ENCODE measurements at regions not wholly inside any gene's neighbourhood (a gene's known extent, or its start where the extent isn't known, plus 50 kb on each side); places are given as distances from the start of the nearest gene placed in this dataset.

DNA sequence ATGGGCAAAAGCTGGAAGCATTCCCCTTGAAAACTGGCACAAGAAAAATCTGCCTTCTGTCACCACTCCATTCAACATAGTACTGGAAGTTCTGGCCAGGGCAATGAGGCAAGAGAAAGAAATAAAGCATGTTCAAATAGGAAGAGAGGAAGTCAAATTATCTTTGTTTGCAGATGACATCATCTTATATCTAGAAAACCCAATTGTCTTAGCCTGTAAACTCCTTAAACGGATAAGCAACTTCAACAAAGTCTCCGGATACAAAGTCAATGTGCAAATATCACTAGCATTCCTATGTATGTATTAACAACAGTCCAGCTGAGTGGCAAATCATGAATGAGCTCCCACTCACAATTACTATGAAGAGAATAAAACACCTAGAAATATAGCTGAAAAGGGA, 1579.3 kb downstream of the SUCLG1 start:
- TF ChIP-seq, protein P1, sequence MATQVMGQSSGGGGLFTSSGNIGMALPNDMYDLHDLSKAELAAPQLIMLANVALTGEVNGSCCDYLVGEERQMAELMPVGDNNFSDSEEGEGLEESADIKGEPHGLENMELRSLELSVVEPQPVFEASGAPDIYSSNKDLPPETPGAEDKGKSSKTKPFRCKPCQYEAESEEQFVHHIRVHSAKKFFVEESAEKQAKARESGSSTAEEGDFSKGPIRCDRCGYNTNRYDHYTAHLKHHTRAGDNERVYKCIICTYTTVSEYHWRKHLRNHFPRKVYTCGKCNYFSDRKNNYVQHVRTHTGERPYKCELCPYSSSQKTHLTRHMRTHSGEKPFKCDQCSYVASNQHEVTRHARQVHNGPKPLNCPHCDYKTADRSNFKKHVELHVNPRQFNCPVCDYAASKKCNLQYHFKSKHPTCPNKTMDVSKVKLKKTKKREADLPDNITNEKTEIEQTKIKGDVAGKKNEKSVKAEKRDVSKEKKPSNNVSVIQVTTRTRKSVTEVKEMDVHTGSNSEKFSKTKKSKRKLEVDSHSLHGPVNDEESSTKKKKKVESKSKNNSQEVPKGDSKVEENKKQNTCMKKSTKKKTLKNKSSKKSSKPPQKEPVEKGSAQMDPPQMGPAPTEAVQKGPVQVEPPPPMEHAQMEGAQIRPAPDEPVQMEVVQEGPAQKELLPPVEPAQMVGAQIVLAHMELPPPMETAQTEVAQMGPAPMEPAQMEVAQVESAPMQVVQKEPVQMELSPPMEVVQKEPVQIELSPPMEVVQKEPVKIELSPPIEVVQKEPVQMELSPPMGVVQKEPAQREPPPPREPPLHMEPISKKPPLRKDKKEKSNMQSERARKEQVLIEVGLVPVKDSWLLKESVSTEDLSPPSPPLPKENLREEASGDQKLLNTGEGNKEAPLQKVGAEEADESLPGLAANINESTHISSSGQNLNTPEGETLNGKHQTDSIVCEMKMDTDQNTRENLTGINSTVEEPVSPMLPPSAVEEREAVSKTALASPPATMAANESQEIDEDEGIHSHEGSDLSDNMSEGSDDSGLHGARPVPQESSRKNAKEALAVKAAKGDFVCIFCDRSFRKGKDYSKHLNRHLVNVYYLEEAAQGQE (IDR thresholded peaks at IDR 0.05; ENCODE audit: low read depth) = no peak
- TF ChIP-seq EGR1 (IDR thresholded peaks at IDR 0.05) = no peak
- TF ChIP-seq RAD21 (IDR thresholded peaks at IDR 0.05; ENCODE audit: low read depth) = no peak
- TF ChIP-seq TAF1 (IDR thresholded peaks at IDR 0.05; ENCODE audit: low read depth) = no peak
- TF ChIP-seq TCF12 (IDR thresholded peaks at IDR 0.05; ENCODE audit: low read depth) = no peak
- no peak for TF ChIP-seq EP300 (IDR thresholded peaks at IDR 0.05; ENCODE audit: borderline replicate concordance)
